ENCODE measurements at regions not wholly inside any gene's neighbourhood (a gene's known extent, or its start where the extent isn't known, plus 50 kb on each side); places are given as distances from the start of the nearest gene placed in this dataset.

- DNase-seq (ENCODE audit: low spot score), result no peak
These were observed 210.4 kb upstream of the HCCS start for GRCh38 chrX:10900585-10901289.

- DNase-seq (ENCODE audit: low spot score), result no peak
These were observed 209.9 kb upstream of the HCCS start for GRCh38 chrX:10901290-10901633.

GRCh38 chrX:10902001-10902400 is 209.1 kb upstream of the HCCS start:
- no peak for DNase-seq (ENCODE audit: low spot score)

- DNase-seq (ENCODE audit: low spot score), result no peak
These were observed 207.6 kb upstream of the HCCS start for GRCh38 chrX:10903523-10903922.

- no peak for DNase-seq (ENCODE audit: low spot score)
These were observed 206.9 kb upstream of the HCCS start for GRCh38 chrX:10904220-10904619.

GRCh38 chrX:10906866-10907265 is 204.3 kb upstream of the HCCS start:
- DNase-seq (ENCODE audit: low spot score), result no peak

GRCh38 chrX:10922159-10922558 is 189.0 kb upstream of the HCCS start:
- no peak for DNase-seq (ENCODE audit: low spot score)

GRCh38 chrX:10922835-10923234 is 188.3 kb upstream of the HCCS start:
- no peak for DNase-seq (ENCODE audit: low spot score)

GRCh38 chrX:10923466-10923865 is 187.7 kb upstream of the HCCS start:
- DNase-seq (ENCODE audit: low spot score), result no peak

GRCh38 chrX:10926404-10926803 is 184.7 kb upstream of the HCCS start:
- DNase-seq (ENCODE audit: low spot score), result no peak

- no peak for DNase-seq (ENCODE audit: low spot score)
These were observed 184.2 kb upstream of the HCCS start for GRCh38 chrX:10926891-10927290.

GRCh38 chrX:10929747-10930146 is 181.4 kb upstream of the HCCS start:
- no peak for DNase-seq (ENCODE audit: low spot score)

GRCh38 chrX:10930151-10930550 is 181.0 kb upstream of the HCCS start:
- DNase-seq (ENCODE audit: low spot score), result no peak

- no peak for DNase-seq (ENCODE audit: low spot score)
These were observed 179.2 kb upstream of the HCCS start for GRCh38 chrX:10931976-10932375.

- DNase-seq (ENCODE audit: low spot score), result no peak
These were observed 178.2 kb upstream of the HCCS start for GRCh38 chrX:10932842-10933440.

GRCh38 chrX:10935501-10935900 is 175.6 kb upstream of the HCCS start:
- no peak for DNase-seq (ENCODE audit: low spot score)

GRCh38 chrX:10936976-10937375 is 174.2 kb upstream of the HCCS start:
- DNase-seq (ENCODE audit: low spot score), result no peak

GRCh38 chrX:10938365-10938923 is 172.7 kb upstream of the HCCS start:
- DNase-seq (ENCODE audit: low spot score), result peak; percentile 1

- no peak for DNase-seq (ENCODE audit: low spot score)
These were observed 171.7 kb upstream of the HCCS start for GRCh38 chrX:10939424-10939823.

GRCh38 chrX:10944136-10944885 is 166.8 kb upstream of the HCCS start:
- no peak for DNase-seq (ENCODE audit: low spot score)

- DNase-seq (ENCODE audit: low spot score), result no peak
These were observed 165.6 kb upstream of the HCCS start for GRCh38 chrX:10945498-10945897.

- no peak for DNase-seq (ENCODE audit: low spot score)
These were observed 161.6 kb upstream of the HCCS start for GRCh38 chrX:10949541-10949940.

- no peak for DNase-seq (ENCODE audit: low spot score)
These were observed 158.5 kb upstream of the HCCS start for GRCh38 chrX:10952619-10953018.

All from Ammon's horn (tissue), 1 donor.